ENCODE measurements at regions not wholly inside any gene's neighbourhood (a gene's known extent, or its start where the extent isn't known, plus 50 kb on each side); places are given as distances from the start of the nearest gene placed in this dataset.

GRCh38 chr3:99418709-99419108 is 219.7 kb upstream of the COL8A1 start:
- H3K27me3 ChIP-seq (ENCODE audit: control insufficient read depth, insufficient read depth, low read length, poor library complexity, severe bottlenecking): no peaks in the 10 kb centered on the region
- WGBS, 2 experiments: 92 to 100% methylated on average over 3 of the region's 3 CpGs
- H3K4me3 ChIP-seq (ENCODE audit: insufficient read depth, low read depth, low read length): no peak overlapping the region
- H3K4me1 ChIP-seq (ENCODE audit: control insufficient read depth, insufficient read depth, low read length): no peaks in the 10 kb centered on the region
- no peaks in the 10 kb centered on the region for H3K9me3 ChIP-seq (ENCODE audit: control insufficient read depth, low read length)
- H3K27ac ChIP-seq (ENCODE audit: insufficient read depth, low read depth, low read length, poor library complexity, severe bottlenecking): no peak overlapping the region
- H3K36me3 ChIP-seq (ENCODE audit: control insufficient read depth, insufficient read depth, low read length): no peaks in the 10 kb centered on the region

DNA sequence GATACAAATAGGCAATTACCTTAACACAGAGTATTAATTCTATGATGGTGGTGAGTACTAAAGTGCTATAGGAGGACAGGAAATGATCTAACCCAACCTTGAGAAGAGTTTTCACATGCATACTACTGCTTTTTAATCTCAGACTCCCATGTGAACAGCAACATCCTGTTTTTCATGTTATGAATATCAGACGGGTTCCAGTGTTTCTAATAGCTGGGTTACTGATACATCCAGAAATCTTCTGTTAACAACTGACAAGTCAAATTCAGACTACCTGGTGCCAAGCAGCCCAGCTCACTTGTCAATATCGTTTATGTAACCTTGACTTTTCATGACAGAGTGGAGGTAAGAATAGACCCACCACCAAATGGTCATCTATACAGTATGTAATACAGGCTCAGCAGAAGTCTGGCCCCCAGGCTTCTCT is 220.2 kb upstream of the COL8A1 start:
- no peak overlapping the region for H3K4me3 ChIP-seq (ENCODE audit: insufficient read depth, low read depth, low read length)
- no peaks in the 10 kb centered on the region for H3K27me3 ChIP-seq (ENCODE audit: control insufficient read depth, insufficient read depth, low read length, poor library complexity, severe bottlenecking)
- H3K4me1 ChIP-seq (ENCODE audit: control insufficient read depth, insufficient read depth, low read length): no peaks in the 10 kb centered on the region
- no peaks in the 10 kb centered on the region for H3K36me3 ChIP-seq (ENCODE audit: control insufficient read depth, insufficient read depth, low read length)
- H3K27ac ChIP-seq (ENCODE audit: insufficient read depth, low read depth, low read length, poor library complexity, severe bottlenecking): no peak overlapping the region
- WGBS, 2 experiments: 91 to 97% methylated on average over 2 of the region's 2 CpGs
- H3K9me3 ChIP-seq (ENCODE audit: control insufficient read depth, low read length): no peaks in the 10 kb centered on the region

DNA sequence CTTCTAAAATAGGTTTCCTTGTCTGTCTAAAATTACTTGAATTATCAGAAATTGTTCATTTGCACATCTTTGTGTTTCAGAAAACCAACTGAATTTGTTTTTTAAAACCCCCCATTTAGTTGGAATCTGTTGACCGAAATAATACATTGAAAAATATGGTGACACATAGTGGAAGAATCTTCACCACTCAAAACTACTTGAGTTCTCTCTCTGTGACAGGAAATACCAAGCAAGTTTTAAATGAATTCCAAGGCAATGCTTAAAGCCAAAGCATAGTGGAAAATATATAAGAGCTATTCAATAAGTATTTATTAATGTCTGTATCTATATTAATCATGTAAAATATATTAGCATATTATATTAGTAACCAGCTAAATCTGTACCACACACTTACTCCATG is 224.9 kb upstream of the COL8A1 start:
- no peaks in the 10 kb centered on the region for H3K4me1 ChIP-seq (ENCODE audit: control insufficient read depth, insufficient read depth, low read length)
- 86 to 100% methylated on average over 1 of the region's 1 CpG for WGBS, 2 experiments
- H3K27ac ChIP-seq (ENCODE audit: insufficient read depth, low read depth, low read length, poor library complexity, severe bottlenecking): no peak overlapping the region
- no peaks in the 10 kb centered on the region for H3K36me3 ChIP-seq (ENCODE audit: control insufficient read depth, insufficient read depth, low read length)
- H3K27me3 ChIP-seq (ENCODE audit: control insufficient read depth, insufficient read depth, low read length, poor library complexity, severe bottlenecking): no peaks in the 10 kb centered on the region
- H3K4me3 ChIP-seq (ENCODE audit: insufficient read depth, low read depth, low read length): no peak overlapping the region
- H3K9me3 ChIP-seq (ENCODE audit: control insufficient read depth, low read length): no peaks in the 10 kb centered on the region

DNA sequence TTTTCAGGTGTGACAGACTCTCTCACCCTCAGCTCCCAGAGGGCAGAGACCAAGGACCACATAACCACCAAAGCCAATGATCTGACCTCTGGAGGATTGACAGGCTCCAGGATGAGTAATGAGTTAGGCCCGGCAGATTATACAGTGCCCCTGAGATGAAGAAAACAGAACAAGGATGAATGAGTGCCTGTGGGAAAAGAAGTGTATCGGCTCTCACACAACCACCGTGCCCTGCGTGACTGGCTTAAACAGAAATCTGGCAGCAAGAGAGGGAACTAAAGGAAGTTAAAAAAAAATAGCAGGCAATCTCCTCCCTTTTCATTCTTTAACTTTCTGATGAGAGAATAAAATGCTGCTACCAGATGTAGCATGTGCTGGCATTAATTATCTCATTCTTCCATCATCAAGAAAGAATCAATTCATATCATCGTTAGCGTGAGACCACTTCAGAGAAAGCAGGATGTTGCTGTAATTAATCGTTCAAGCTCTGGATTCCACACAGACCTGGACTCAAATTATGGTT is 227.5 kb upstream of the COL8A1 start:
- no peaks in the 10 kb centered on the region for H3K27me3 ChIP-seq (ENCODE audit: control insufficient read depth, insufficient read depth, low read length, poor library complexity, severe bottlenecking)
- 84 to 85% methylated on average over 7 of the region's 7 CpGs for WGBS, 2 experiments
- H3K27ac ChIP-seq (ENCODE audit: insufficient read depth, low read depth, low read length, poor library complexity, severe bottlenecking): no peak overlapping the region
- H3K4me3 ChIP-seq (ENCODE audit: insufficient read depth, low read depth, low read length): no peak overlapping the region
- no peaks in the 10 kb centered on the region for H3K36me3 ChIP-seq (ENCODE audit: control insufficient read depth, insufficient read depth, low read length)
- H3K9me3 ChIP-seq (ENCODE audit: control insufficient read depth, low read length): no peaks in the 10 kb centered on the region
- no peaks in the 10 kb centered on the region for H3K4me1 ChIP-seq (ENCODE audit: control insufficient read depth, insufficient read depth, low read length)

GRCh38 chr3:99409961-99410360 is 228.4 kb upstream of the COL8A1 start:
- 91 to 100% methylated on average over 1 of the region's 1 CpG for WGBS, 2 experiments
- no peaks in the 10 kb centered on the region for H3K27me3 ChIP-seq (ENCODE audit: control insufficient read depth, insufficient read depth, low read length, poor library complexity, severe bottlenecking)
- no peaks in the 10 kb centered on the region for H3K4me1 ChIP-seq (ENCODE audit: control insufficient read depth, insufficient read depth, low read length)
- H3K27ac ChIP-seq (ENCODE audit: insufficient read depth, low read depth, low read length, poor library complexity, severe bottlenecking): no peak overlapping the region
- no peaks in the 10 kb centered on the region for H3K9me3 ChIP-seq (ENCODE audit: control insufficient read depth, low read length)
- no peak overlapping the region for H3K4me3 ChIP-seq (ENCODE audit: insufficient read depth, low read depth, low read length)
- H3K36me3 ChIP-seq (ENCODE audit: control insufficient read depth, insufficient read depth, low read length): no peaks in the 10 kb centered on the region

DNA sequence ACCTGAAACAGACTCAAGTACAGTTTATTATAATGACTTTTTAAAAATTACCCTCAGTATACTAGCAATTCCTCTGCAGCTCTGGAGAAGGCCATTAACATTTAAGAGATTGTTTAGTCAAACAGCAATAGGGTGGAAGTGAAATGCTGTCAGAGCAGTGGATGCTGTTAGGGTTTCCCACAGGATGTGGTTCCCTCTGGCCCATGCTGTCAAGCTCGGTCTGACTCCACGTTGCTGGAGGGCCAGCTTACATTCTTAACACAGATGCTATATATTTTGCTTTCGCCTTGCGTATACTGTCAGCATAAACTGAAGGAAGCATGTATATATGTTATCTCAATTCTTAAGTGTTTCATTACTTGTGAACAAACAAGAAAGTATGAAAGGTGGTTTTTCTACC is 231.1 kb upstream of the COL8A1 start:
- Histone ChIP-seq H3K36me3 (ENCODE audit: control insufficient read depth, insufficient read depth, low read length) (no peaks in the 10 kb centered on the region), H3K9me3 (ENCODE audit: control insufficient read depth, low read length) (no peaks in the 10 kb centered on the region), H3K4me3 (ENCODE audit: insufficient read depth, low read depth, low read length) (no peak overlapping the region), H3K27ac (ENCODE audit: insufficient read depth, low read depth, low read length, poor library complexity, severe bottlenecking) (no peak overlapping the region), H3K4me1 (ENCODE audit: control insufficient read depth, insufficient read depth, low read length) (no peaks in the 10 kb centered on the region), H3K27me3 (ENCODE audit: control insufficient read depth, insufficient read depth, low read length, poor library complexity, severe bottlenecking) (no peaks in the 10 kb centered on the region)
- 77 to 91% methylated on average over 2 to 4 of the region's 4 CpGs for WGBS, 2 experiments

DNA sequence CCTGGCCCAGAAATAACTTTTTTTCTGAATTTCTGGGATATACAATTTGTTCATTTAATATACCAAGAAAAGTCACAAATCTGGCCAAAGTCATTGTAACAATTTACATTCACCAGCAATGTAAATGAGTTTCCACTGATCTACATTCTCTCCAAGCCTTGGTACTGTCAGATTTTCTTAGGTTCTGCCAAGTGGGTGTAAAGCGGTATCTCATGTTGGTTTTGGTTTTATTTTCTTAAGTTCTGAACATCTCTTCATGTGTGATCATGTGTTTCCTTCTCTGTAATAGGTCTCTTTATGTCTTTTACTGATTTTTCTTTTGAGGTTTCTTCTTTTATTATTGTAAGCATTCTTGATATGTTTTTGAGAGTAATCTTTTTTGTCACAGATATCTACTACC is 235.6 kb upstream of the COL8A1 start:
- Histone ChIP-seq H3K4me1 (ENCODE audit: control insufficient read depth, insufficient read depth, low read length) (no peaks in the 10 kb centered on the region), H3K9me3 (ENCODE audit: control insufficient read depth, low read length) (no peaks in the 10 kb centered on the region), H3K27me3 (ENCODE audit: control insufficient read depth, insufficient read depth, low read length, poor library complexity, severe bottlenecking) (no peaks in the 10 kb centered on the region), H3K27ac (ENCODE audit: insufficient read depth, low read depth, low read length, poor library complexity, severe bottlenecking) (no peak overlapping the region), H3K4me3 (ENCODE audit: insufficient read depth, low read depth, low read length) (no peak overlapping the region), H3K36me3 (ENCODE audit: control insufficient read depth, insufficient read depth, low read length) (no peaks in the 10 kb centered on the region)
- WGBS, 2 experiments: 91 to 100% methylated on average over 1 of the region's 1 CpG

- Histone ChIP-seq H3K4me3 (ENCODE audit: insufficient read depth, low read depth, low read length) (no peak overlapping the region), H3K36me3 (ENCODE audit: control insufficient read depth, insufficient read depth, low read length) (no peaks in the 10 kb centered on the region), H3K4me1 (ENCODE audit: control insufficient read depth, insufficient read depth, low read length) (no peaks in the 10 kb centered on the region), H3K27ac (ENCODE audit: insufficient read depth, low read depth, low read length, poor library complexity, severe bottlenecking) (no peak overlapping the region), H3K27me3 (ENCODE audit: control insufficient read depth, insufficient read depth, low read length, poor library complexity, severe bottlenecking) (no peaks in the 10 kb centered on the region), H3K9me3 (ENCODE audit: control insufficient read depth, low read length) (no peaks in the 10 kb centered on the region)
- whole genome bisulfite sequencing, 2 experiments: 92 to 97% methylated on average over 2 of the region's 2 CpGs
These were observed 238.0 kb upstream of the COL8A1 start for GRCh38 chr3:99400352-99400751.

- WGBS, 2 experiments: 90 to 96% methylated on average over 3 of the region's 3 CpGs
- no peak overlapping the region for H3K27ac ChIP-seq (ENCODE audit: insufficient read depth, low read depth, low read length, poor library complexity, severe bottlenecking)
- H3K36me3 ChIP-seq (ENCODE audit: control insufficient read depth, insufficient read depth, low read length): no peaks in the 10 kb centered on the region
- H3K9me3 ChIP-seq (ENCODE audit: control insufficient read depth, low read length): no peaks in the 10 kb centered on the region
- no peaks in the 10 kb centered on the region for H3K4me1 ChIP-seq (ENCODE audit: control insufficient read depth, insufficient read depth, low read length)
- no peaks in the 10 kb centered on the region for H3K27me3 ChIP-seq (ENCODE audit: control insufficient read depth, insufficient read depth, low read length, poor library complexity, severe bottlenecking)
- H3K4me3 ChIP-seq (ENCODE audit: insufficient read depth, low read depth, low read length): no peak overlapping the region
These were observed 241.6 kb upstream of the COL8A1 start for GRCh38 chr3:99396651-99397275.

DNA sequence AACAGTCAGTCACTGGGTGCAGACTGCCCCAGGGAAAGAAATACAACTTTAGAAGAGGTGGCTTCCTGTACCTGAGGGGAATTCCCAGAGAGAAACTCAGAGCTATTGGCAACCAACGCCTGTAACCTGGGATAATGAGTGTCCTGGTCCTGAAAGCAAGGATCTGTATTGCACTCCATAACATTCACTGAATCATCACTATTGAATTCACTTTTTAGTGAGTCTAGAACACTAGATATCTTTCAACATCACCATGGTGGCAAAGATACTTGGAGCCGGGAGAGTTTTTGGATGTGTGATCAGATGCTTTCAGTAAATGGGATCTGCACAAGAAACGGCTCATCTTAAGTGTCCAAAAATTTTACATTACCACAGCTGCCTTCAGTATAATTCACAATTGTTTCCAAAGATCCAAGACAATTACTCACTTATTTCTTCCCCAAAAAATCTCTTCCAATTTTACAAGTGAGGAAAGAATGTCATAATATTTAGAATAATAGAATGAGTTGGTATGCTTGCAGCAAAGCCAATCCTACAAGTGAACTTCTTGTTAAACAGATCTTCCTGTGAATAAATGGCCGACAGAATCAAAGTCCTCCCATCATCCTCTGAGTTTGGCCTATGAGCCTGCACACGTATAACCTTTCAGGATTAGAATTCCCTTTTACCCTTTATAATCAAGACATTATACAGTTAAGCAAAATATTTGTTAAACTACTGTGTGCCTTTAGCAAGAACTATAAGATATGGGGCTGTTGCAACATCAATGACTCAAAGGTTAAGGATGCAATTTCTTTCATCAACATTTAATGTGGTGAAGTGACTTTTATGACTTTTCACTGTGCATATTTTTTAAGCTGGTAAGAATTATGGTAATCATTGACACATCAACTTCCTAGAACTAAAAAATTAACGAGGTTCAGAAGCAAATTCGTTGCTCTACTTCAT is 243.3 kb upstream of the COL8A1 start:
- Histone ChIP-seq H3K9me3 (ENCODE audit: control insufficient read depth, low read length) (no peaks in the 10 kb centered on the region), H3K27me3 (ENCODE audit: control insufficient read depth, insufficient read depth, low read length, poor library complexity, severe bottlenecking) (no peaks in the 10 kb centered on the region), H3K36me3 (ENCODE audit: control insufficient read depth, insufficient read depth, low read length) (no peaks in the 10 kb centered on the region), H3K27ac (ENCODE audit: insufficient read depth, low read depth, low read length, poor library complexity, severe bottlenecking) (no peak overlapping the region), H3K4me1 (ENCODE audit: control insufficient read depth, insufficient read depth, low read length) (no peaks in the 10 kb centered on the region), H3K4me3 (ENCODE audit: insufficient read depth, low read depth, low read length) (no peak overlapping the region)
- 89 to 95% methylated on average over 5 to 7 of the region's 7 CpGs for WGBS, 2 experiments
